ENCODE measurements at regions not wholly inside any gene's neighbourhood (a gene's known extent, or its start where the extent isn't known, plus 50 kb on each side); places are given as distances from the start of the nearest gene placed in this dataset.

GRCh38 chr6:164838068-164838615 is 471.3 kb downstream of the C6orf118 start:
- DNase-seq (ENCODE audit: low read depth): no peak

GRCh38 chr6:164836486-164836885 is 472.9 kb downstream of the C6orf118 start:
- DNase-seq (ENCODE audit: low read depth): no peak

- DNase-seq (ENCODE audit: low read depth): no peak
These were observed 477.0 kb downstream of the C6orf118 start for GRCh38 chr6:164832410-164832809.

- DNase-seq (ENCODE audit: low read depth): no peak
These were observed 481.9 kb downstream of the C6orf118 start for GRCh38 chr6:164827537-164827936.

GRCh38 chr6:164826831-164827468 is 482.5 kb downstream of the C6orf118 start:
- DNase-seq (ENCODE audit: low read depth): no peak

GRCh38 chr6:164825386-164825785 is 484.0 kb downstream of the C6orf118 start:
- peak; percentile 2 for DNase-seq (ENCODE audit: low read depth)

- DNase-seq (ENCODE audit: low read depth): no peak
These were observed 491.7 kb downstream of the C6orf118 start for GRCh38 chr6:164817662-164818061.

- no peak for DNase-seq (ENCODE audit: low read depth)
These were observed 496.7 kb downstream of the C6orf118 start for GRCh38 chr6:164812706-164813105.

- DNase-seq (ENCODE audit: low read depth): no peak
These were observed 502.3 kb downstream of the C6orf118 start for GRCh38 chr6:164807125-164807524.

- no peak for DNase-seq (ENCODE audit: low read depth)
These were observed 514.2 kb downstream of the C6orf118 start for GRCh38 chr6:164795056-164795815.

- no peak for DNase-seq (ENCODE audit: low read depth)
These were observed 516.7 kb downstream of the C6orf118 start for GRCh38 chr6:164792666-164793065.

GRCh38 chr6:164791498-164791897 is 517.9 kb downstream of the C6orf118 start:
- no peak for DNase-seq (ENCODE audit: low read depth)

GRCh38 chr6:164763788-164764187 is 545.6 kb downstream of the C6orf118 start:
- DNase-seq (ENCODE audit: low read depth): no peak

GRCh38 chr6:164757451-164757850 is 552.0 kb downstream of the C6orf118 start:
- DNase-seq (ENCODE audit: low read depth): no peak

- no peak for DNase-seq (ENCODE audit: low read depth)
These were observed 552.7 kb downstream of the C6orf118 start for GRCh38 chr6:164756723-164757122.

GRCh38 chr6:164756142-164756541 is 553.3 kb downstream of the C6orf118 start:
- peak; percentile 37 for DNase-seq (ENCODE audit: low read depth)

GRCh38 chr6:164753517-164753916 is 555.9 kb downstream of the C6orf118 start:
- DNase-seq (ENCODE audit: low read depth): peak; percentile 43

GRCh38 chr6:164751395-164751794 is 558.0 kb downstream of the C6orf118 start:
- DNase-seq (ENCODE audit: low read depth): no peak

- no peak for DNase-seq (ENCODE audit: low read depth)
These were observed 559.3 kb downstream of the C6orf118 start for GRCh38 chr6:164750128-164750527.

GRCh38 chr6:164749221-164750064 is 560.0 kb downstream of the C6orf118 start:
- peak; percentile 31 for DNase-seq (ENCODE audit: low read depth)

- no peak for DNase-seq (ENCODE audit: low read depth)
These were observed 565.1 kb downstream of the C6orf118 start for GRCh38 chr6:164744301-164744700.

GRCh38 chr6:164741938-164742451 is 567.4 kb downstream of the C6orf118 start:
- no peak for DNase-seq (ENCODE audit: low read depth)

All from LHCN-M2 (cell line).